ENCODE measurements at regions not wholly inside any gene's neighbourhood (a gene's known extent, or its start where the extent isn't known, plus 50 kb on each side); places are given as distances from the start of the nearest gene placed in this dataset.

- in situ Hi-C loops (cut with MboI; ENCODE audit: low pct_unique_long_range_greater_than_20kb, low sequenced_read_pairs, unreplicated experiment) = no loop called here
- DNase-seq (ENCODE audit: low spot score) = no peak
Observed at GRCh38 chr7:116339564-116339963, 129.2 kb downstream of the TES start.

DNA sequence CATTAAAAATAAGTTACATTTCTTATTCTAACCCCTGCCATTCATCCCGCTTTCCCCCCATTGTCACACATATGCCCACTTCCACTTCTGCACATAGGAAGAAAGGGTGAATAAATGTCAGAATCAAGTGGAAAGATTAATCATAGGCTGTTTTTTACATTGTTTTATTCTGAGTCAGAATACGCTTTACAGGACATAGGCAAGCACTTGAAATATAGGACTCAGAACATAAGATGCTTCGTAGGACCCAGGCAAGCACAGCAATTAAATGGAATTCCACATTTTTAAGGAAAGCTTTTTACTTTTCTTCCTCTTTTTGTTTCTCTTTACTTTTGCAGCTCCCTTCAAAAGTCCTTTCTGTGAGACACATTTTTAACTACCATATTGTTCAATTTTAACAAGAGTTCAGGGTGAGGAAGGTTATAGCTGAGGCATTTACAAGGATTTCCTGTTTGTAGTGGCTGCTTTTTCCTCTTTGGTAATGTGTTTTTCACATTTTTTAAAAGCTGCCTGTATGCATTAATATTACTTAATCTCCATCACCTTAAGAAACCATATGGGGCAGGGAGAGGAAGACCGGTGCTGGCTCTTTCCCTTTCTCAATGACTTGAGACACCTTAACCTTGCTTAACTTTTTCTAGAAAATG lies 130.0 kb downstream of the TES start:
- no peak for DNase-seq (ENCODE audit: low spot score)
- no peak for TF ChIP-seq CTCF (IDR thresholded peaks at IDR 0.05; ENCODE audit: extremely low read depth, insufficient read depth, missing control alignments)
- in situ Hi-C loops (cut with MboI; ENCODE audit: low pct_unique_long_range_greater_than_20kb, low sequenced_read_pairs, unreplicated experiment) = no loop called here

More at GRCh38 chr7:116339564-116339963, 129.2 kb downstream of the TES start:
- TF ChIP-seq CTCF (IDR thresholded peaks at IDR 0.05; ENCODE audit: extremely low read depth, insufficient read depth, missing control alignments) = no peak

GRCh38 chr7:116340943-116341907 lies 130.9 kb downstream of the TES start:
- DNase-seq (ENCODE audit: low spot score) = no peak
- in situ Hi-C loops (cut with MboI; ENCODE audit: low pct_unique_long_range_greater_than_20kb, low sequenced_read_pairs, unreplicated experiment) = no loop called here
- peak; percentile 9 for TF ChIP-seq CTCF (IDR thresholded peaks at IDR 0.05; ENCODE audit: extremely low read depth, insufficient read depth, missing control alignments)

DNA sequence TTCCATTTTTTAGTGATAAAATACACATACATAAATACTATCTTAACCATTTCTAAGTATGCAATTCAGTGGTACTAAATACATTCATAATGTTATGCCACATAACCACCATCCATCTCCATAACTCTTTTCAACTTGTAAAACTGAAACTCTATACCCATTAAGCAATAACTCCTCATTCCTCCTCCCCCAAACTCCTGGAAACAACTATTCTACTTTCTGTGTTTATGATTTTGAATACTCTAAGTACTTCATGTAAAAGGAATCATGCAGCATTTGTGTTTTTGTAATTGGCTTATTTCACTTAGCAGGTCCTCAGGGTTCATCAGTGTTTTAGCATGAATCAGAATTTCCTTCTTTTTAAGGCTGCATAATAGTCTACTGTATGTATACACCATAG lies 131.8 kb downstream of the TES start:
- no peak for DNase-seq (ENCODE audit: low spot score)
- TF ChIP-seq CTCF (IDR thresholded peaks at IDR 0.05; ENCODE audit: extremely low read depth, insufficient read depth, missing control alignments) = no peak
- in situ Hi-C loops (cut with MboI; ENCODE audit: low pct_unique_long_range_greater_than_20kb, low sequenced_read_pairs, unreplicated experiment) = no loop called here

DNA sequence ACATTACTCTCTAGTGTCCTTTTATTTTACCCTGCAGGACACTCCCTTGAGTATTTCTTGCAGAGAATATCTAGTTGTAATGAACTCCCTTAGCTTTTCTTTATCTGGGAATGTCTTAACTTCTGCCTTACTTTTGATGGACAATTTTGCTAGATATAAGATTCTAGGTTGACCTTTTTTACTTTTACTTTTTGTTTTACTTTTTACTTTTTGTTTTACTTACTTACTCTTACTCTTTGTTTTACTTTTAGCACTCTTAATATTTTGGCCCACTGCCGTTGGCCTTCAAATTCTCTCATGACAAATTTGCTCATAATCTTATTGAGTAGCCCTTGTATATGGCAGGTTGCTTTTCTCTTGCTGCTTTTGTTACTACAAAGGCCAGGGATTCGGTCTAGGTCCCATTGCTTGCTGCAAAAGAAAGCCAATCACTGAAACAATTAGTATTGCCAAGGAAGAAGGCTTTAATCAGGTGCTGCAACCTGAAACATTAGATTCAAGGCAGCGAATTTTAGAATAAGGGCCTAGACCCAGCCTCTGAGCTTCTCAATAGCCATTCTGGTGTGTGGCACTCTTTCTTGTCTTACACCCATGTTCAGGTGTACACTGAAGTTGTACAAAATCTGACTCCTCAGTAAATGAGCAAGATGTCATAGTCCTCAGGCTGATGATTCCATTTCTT lies 137.0 kb downstream of the TES start:
- DNase-seq (ENCODE audit: low spot score) = no peak
- no peak for TF ChIP-seq CTCF (IDR thresholded peaks at IDR 0.05; ENCODE audit: extremely low read depth, insufficient read depth, missing control alignments)
- in situ Hi-C loops (cut with MboI; ENCODE audit: low pct_unique_long_range_greater_than_20kb, low sequenced_read_pairs, unreplicated experiment) = no loop called here

DNA sequence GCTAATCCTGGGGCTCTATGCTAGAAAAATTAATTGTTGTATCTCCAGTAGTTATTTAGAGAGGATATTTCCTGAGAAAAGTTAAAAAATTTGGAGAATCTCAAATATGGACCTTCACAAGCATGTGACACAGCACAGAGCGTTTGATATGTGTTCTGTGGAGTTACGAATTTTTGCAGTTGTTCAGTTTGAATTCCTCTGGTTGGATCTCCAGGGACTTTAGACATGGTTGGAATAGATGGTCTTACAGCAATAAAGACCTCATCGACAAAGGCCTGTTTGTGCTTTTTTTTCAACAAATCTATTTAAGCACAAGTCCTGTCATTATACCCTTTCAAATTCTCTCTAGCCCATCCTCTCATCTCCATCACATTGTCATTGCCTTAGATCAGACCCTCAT lies 138.0 kb downstream of the TES start:
- in situ Hi-C loops (cut with MboI; ENCODE audit: low pct_unique_long_range_greater_than_20kb, low sequenced_read_pairs, unreplicated experiment) = no loop called here

More for the DNA sequence above, 138.0 kb downstream of the TES start:
- no peak for TF ChIP-seq CTCF (IDR thresholded peaks at IDR 0.05; ENCODE audit: extremely low read depth, insufficient read depth, missing control alignments)
- DNase-seq (ENCODE audit: low spot score) = no peak

All from GM13977 (cell line).